BLaER1 treated with 17β-estradiol and CSF1 and Interleukin-3, amounts not matched to agents 10 nM and 100 nM (cell line): ENCODE measurements at regions not wholly inside any gene's neighbourhood (a gene's known extent, or its start where the extent isn't known, plus 50 kb on each side); places are given as distances from the start of the nearest gene placed in this dataset.
"Not testable (repeated sequence)": the region's sequence is repeated elsewhere in the genome, so short reads cannot be mapped to it uniquely, and the experiment has no call there.

Source experiments
- H3K27ac ChIP-seq, 11 experiments: shearing (Covaris generic); formaldehyde crosslinking; 2 replicates each; pipeline ENCODE4 v1.8.1; 2022
- H3K27me3 ChIP-seq, 11 experiments: shearing (Covaris generic); formaldehyde crosslinking; 2 replicates each; pipeline ENCODE4 v1.8.1; 2022
- H3K36me3 ChIP-seq, 11 experiments: shearing (Covaris generic); formaldehyde crosslinking; 2 replicates each; pipeline ENCODE4 v1.8.1; 2022
- H3K4me1 ChIP-seq, 10 experiments: shearing (Covaris generic); formaldehyde crosslinking; 2 replicates each; pipeline ENCODE4 v1.8.1; 2022
- H3K4me2 ChIP-seq, 11 experiments: shearing (Covaris generic); formaldehyde crosslinking; 2 replicates each; pipeline ENCODE4 v1.8.1; 2022
- H3K4me3 ChIP-seq, 10 experiments: shearing (Covaris generic); formaldehyde crosslinking; 2 replicates each; pipeline ENCODE4 v1.8.1; 2022
- H3K9ac ChIP-seq, 11 experiments: shearing (Covaris generic); formaldehyde crosslinking; 2 replicates each; pipeline ENCODE4 v1.8.1; 2022
- H3K9me3 ChIP-seq, 11 experiments: shearing (Covaris generic); formaldehyde crosslinking; replicated peaks in 1 of 11; 2 replicates each; pipeline ENCODE4 v1.8.1; 2022
- H4K20me1 ChIP-seq, 11 experiments: shearing (Covaris generic); formaldehyde crosslinking; 2 replicates each; pipeline ENCODE4 v1.8.1; 2022
- Cebpa-rat ChIP-seq, 11 experiments: shearing (Covaris generic); IDR thresholded peaks; 2 replicates each; pipeline ENCODE4 v1.8.1; 2022

DNA sequence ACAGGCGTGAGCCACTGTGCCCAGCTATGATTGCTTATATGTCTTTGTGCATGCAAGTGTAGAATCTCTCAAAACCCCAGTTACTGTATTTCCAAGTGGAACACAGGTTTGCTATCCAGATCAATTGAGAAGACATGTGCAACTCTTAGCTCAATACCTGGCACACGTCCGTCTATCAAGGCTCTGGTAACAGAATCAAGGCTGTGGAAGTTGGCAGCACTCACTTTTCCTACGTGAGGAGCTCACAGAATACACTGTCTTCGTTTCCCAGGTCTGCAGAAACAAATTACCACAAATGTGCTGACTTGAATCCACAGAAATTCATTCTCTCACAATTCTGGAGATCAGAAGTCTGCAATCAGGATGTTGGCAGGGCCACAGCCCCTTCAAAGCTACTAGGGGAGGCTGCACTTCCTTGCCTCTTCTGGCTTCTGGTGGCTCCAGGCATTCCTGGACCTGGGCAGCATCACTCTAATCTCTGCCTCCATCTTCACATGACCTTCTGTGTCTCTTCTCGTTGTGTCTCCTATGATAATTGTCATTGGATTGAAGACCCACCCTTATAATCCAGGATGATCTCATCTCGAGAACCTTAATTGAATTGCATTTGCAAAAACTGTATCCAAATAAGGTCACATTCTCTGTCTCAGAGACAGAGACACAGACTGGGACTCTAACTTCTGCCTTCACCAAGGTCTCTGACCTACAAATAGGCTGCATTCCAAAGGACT, 84.8 kb upstream of the C7orf33 start:
- H3K4me3 ChIP-seq, result no peak overlapping the region
- peaks cover 0 to 12% (median 8%) of the 10 kb centered on the region in 10 experiments; a peak in 13 of 20 replicates for H3K4me1 ChIP-seq
- H3K9me3 ChIP-seq, result no peaks in the 10 kb centered on the region
- H3K27ac ChIP-seq, result no peak overlapping the region
- no peaks in the 10 kb centered on the region for H3K36me3 ChIP-seq
- no peak overlapping the region for H3K4me2 ChIP-seq
- H3K9ac ChIP-seq, result no peak overlapping the region
- H4K20me1 ChIP-seq, result no peaks in the 10 kb centered on the region
- H3K27me3 ChIP-seq, result no peaks in the 10 kb centered on the region
- TF ChIP-seq Cebpa-rat (IDR thresholded peaks at IDR 0.05), result no peak

- H3K27ac ChIP-seq, H4K20me1 ChIP-seq, H3K9me3 ChIP-seq, H3K27me3 ChIP-seq, H3K4me3 ChIP-seq, H3K36me3 ChIP-seq, H3K9ac ChIP-seq: not testable (repeated sequence)
- Histone ChIP-seq H3K4me1 (peaks cover 0 to 12% (median 8%) of the 10 kb centered on the region in 10 experiments; a peak in 13 of 20 replicates), H3K4me2 (peak overlapping the region in 8 of 11 experiments; percentile 5 to 37 (median 20); a peak in 9 of 22 replicates)
Observed at GRCh38 chr7:148507064-148507573, 83.4 kb upstream of the C7orf33 start.

DNA sequence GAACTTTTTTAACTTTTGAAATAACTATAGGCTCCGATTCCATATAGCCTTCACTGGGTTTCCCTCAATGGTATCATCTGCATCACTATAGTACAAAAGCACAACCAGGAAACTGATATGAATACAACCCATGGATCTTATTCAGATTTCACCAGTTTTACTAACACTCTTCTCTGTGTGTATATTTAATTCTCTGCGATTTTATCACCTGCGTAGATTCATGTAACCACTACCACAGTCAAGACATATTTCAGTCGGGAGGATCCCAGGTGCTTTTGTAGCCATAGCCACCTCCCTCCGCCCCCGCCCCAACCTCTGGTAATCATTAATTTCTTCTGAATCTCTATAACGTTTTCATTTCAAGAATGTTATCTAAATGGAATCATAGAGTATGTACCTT, 82.8 kb upstream of the C7orf33 start:
- no peak overlapping the region for H3K9ac ChIP-seq
- no peak overlapping the region for H3K27ac ChIP-seq
- H3K4me2 ChIP-seq, result no peak overlapping the region
- H3K4me3 ChIP-seq, result no peak overlapping the region
- no peaks in the 10 kb centered on the region for H4K20me1 ChIP-seq
- H3K9me3 ChIP-seq, result no peaks in the 10 kb centered on the region
- TF ChIP-seq Cebpa-rat (IDR thresholded peaks at IDR 0.05), result no peak
- H3K36me3 ChIP-seq, result no peaks in the 10 kb centered on the region
- H3K27me3 ChIP-seq, result no peaks in the 10 kb centered on the region
- H3K4me1 ChIP-seq, result peaks cover 0 to 12% (median 8%) of the 10 kb centered on the region in 10 experiments; a peak in 13 of 20 replicates

- peaks cover 0 to 5% (median 0%) of the 10 kb centered on the region in 10 experiments; a peak in 1 of 20 replicates for H3K4me1 ChIP-seq
- no peak overlapping the region for H3K4me3 ChIP-seq
Observed at GRCh38 chr7:148514236-148514635, 76.3 kb upstream of the C7orf33 start.

GRCh38 chr7:148515237-148515636, 75.3 kb upstream of the C7orf33 start:
- H3K36me3 ChIP-seq, result no peaks in the 10 kb centered on the region
- H3K4me3 ChIP-seq, result no peak overlapping the region
- peaks cover 0 to 11% (median 0%) of the 10 kb centered on the region in 10 experiments; a peak in 1 of 20 replicates for H3K4me1 ChIP-seq
- no peak for TF ChIP-seq Cebpa-rat (IDR thresholded peaks at IDR 0.05)
- H3K4me2 ChIP-seq, result no peak overlapping the region
- H3K27ac ChIP-seq, result no peak overlapping the region
- 0 out of 22 replicates have a peak, but pooled peaks cover 0 to 4% (median 0%) of the 10 kb centered on the region in 11 experiments for H3K9me3 ChIP-seq
- H3K27me3 ChIP-seq, result no peaks in the 10 kb centered on the region
- no peaks in the 10 kb centered on the region for H4K20me1 ChIP-seq
- no peak overlapping the region for H3K9ac ChIP-seq

More at GRCh38 chr7:148514236-148514635, 76.3 kb upstream of the C7orf33 start:
- H3K27ac ChIP-seq, result no peak overlapping the region
- H3K4me2 ChIP-seq, result no peak overlapping the region
- no peaks in the 10 kb centered on the region for H3K9me3 ChIP-seq
- H4K20me1 ChIP-seq, result no peaks in the 10 kb centered on the region
- H3K36me3 ChIP-seq, result no peaks in the 10 kb centered on the region
- H3K9ac ChIP-seq, result no peak overlapping the region
- H3K27me3 ChIP-seq, result no peaks in the 10 kb centered on the region
- no peak for TF ChIP-seq Cebpa-rat (IDR thresholded peaks at IDR 0.05)

DNA sequence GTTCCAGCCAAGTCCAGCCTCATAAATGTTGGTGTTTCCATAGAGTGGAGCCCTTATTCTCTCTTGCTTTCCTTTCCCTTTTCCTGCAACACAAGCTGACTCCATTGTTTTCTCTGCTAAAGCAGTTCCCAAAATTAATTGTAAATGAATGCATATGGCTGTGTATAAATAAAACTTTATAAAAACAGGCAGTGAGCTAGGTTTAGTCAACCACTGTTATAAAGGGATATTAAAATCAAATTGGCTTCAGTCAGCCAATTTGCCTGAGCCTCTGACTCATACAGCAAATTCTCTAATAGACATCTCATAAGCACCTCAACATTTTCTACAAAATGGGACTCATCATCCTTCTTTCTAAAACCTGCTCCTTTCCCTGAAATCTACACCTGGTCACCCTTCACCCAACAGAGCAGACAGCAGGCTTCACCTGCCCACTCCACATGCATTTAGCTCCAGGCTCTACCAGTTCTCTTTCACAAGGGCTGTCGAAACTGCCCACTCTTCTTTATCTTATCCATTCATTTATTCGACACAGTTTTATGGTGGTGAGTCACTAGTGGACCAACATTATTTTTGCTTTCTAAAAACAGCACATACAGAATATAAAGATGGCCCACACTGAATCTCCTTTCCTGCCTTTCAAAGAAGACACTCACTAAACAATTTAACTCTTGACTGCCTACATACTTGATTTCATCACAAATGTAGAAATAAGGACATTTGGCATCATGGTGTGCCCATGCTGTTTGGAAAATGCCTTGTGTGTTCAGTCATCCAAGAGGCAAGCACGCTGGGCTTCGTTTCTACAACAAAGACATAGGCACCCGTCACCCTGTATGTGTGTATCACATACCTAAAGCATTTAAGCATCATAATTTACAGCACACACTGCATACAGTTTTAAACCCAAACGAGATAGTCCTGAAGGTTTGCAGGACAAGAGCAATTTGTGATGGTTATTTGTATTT, 74.6 kb upstream of the C7orf33 start:
- peaks cover 0 to 5% (median 0%) of the 10 kb centered on the region in 11 experiments; a peak in 1 of 22 replicates for H3K9me3 ChIP-seq
- no peaks in the 10 kb centered on the region for H3K27me3 ChIP-seq
- no peak for TF ChIP-seq Cebpa-rat (IDR thresholded peaks at IDR 0.05)
- peaks cover 0 to 11% (median 0%) of the 10 kb centered on the region in 10 experiments; a peak in 1 of 20 replicates for H3K4me1 ChIP-seq
- no peaks in the 10 kb centered on the region for H3K36me3 ChIP-seq
- H3K4me2 ChIP-seq, result no peak overlapping the region
- no peak overlapping the region for H3K4me3 ChIP-seq
- no peak overlapping the region for H3K9ac ChIP-seq
- no peak overlapping the region for H3K27ac ChIP-seq
- H4K20me1 ChIP-seq, result no peaks in the 10 kb centered on the region

- H3K27ac ChIP-seq, H4K20me1 ChIP-seq, H3K36me3 ChIP-seq, H3K9ac ChIP-seq, H3K4me3 ChIP-seq, H3K27me3 ChIP-seq, H3K9me3 ChIP-seq: not testable (repeated sequence)
- peak overlapping the region in 2 of 11 experiments; percentile 28 to 35; a peak in 3 of 22 replicates for H3K4me2 ChIP-seq
- H3K4me1 ChIP-seq, result peaks cover 0 to 11% (median 0%) of the 10 kb centered on the region in 10 experiments; a peak in 1 of 20 replicates
Observed at GRCh38 chr7:148519386-148519785, 71.2 kb upstream of the C7orf33 start.

- no peak overlapping the region for H3K27ac ChIP-seq
- TF ChIP-seq Cebpa-rat (IDR thresholded peaks at IDR 0.05), result no peak
Observed at GRCh38 chr7:148521271-148521670, 69.3 kb upstream of the C7orf33 start.

DNA sequence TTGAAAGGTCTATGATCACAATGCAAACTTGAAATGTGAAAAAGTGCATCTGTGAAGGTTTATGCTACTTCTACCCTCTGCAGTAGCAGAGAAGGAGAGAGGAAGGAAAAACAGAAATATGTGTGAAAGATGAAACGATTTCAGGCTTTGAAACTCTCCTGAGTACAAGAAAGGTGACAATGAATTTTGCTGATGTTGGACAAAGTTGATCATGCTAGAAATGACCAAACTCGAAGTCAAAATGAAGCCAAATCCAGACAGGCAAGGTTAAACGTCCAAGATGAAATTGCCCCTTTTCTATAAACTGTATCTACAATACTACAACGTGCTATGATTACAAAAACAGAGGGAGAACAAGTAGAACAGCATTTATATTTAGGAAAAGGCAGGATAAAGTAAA, 67.0 kb upstream of the C7orf33 start:
- Histone ChIP-seq H3K27ac (no peak overlapping the region), H3K9me3 (peaks cover 0 to 12% (median 6%) of the 10 kb centered on the region in 11 experiments; a peak in 10 of 22 replicates), H3K4me2 (no peak overlapping the region), H4K20me1 (no peaks in the 10 kb centered on the region), H3K4me3 (no peak overlapping the region), H3K36me3 (no peaks in the 10 kb centered on the region), H3K27me3 (no peaks in the 10 kb centered on the region), H3K4me1 (peaks cover 0 to 11% (median 0%) of the 10 kb centered on the region in 10 experiments; a peak in 1 of 20 replicates), H3K9ac (no peak overlapping the region)
- TF ChIP-seq Cebpa-rat (IDR thresholded peaks at IDR 0.05), result no peak

More at GRCh38 chr7:148521271-148521670, 69.3 kb upstream of the C7orf33 start:
- Histone ChIP-seq H3K4me2 (no peak overlapping the region), H3K9ac (no peak overlapping the region), H3K9me3 (peaks cover 0 to 5% (median 0%) of the 10 kb centered on the region in 11 experiments; a peak in 1 of 22 replicates), H3K4me1 (peaks cover 0 to 11% (median 0%) of the 10 kb centered on the region in 10 experiments; a peak in 1 of 20 replicates), H3K27me3 (no peaks in the 10 kb centered on the region), H3K4me3 (no peak overlapping the region), H4K20me1 (no peaks in the 10 kb centered on the region), H3K36me3 (no peaks in the 10 kb centered on the region)
